Gastrocnemius medialis (tissue), 4 donors: ENCODE measurements at regions not wholly inside any gene's neighbourhood (a gene's known extent, or its start where the extent isn't known, plus 50 kb on each side); places are given as distances from the start of the nearest gene placed in this dataset.

Source experiments
- CTCF ChIP-seq, 5 experiments: fragments of 450-650 bp in 3 of 5; fragments of 200-600 bp in 2 of 5; sonication (generic) in 2 of 5; IDR thresholded peaks in 4 of 5; conservative IDR thresholded peaks in 1 of 5; 1 replicate in 4 of 5; 2 replicates in 1 of 5; pipeline ENCODE4 v1.5.1; 2016 to 2019; ENCODE audit warnings: antibody characterized with exemption in 5 of 5, mild to moderate bottlenecking in 3 of 5, moderate library complexity in 3 of 5
- POLR2A ChIP-seq, 2 donors: fragments of 450-650 bp; IDR thresholded peaks; one replicate each; pipeline ENCODE4 v1.6.1; 2017; ENCODE audit warnings: antibody characterized with exemption in 2 of 2, mild to moderate bottlenecking in 2 of 2, moderate library complexity in 2 of 2

GRCh38 chr3:144839991-144840390, 868.4 kb downstream of the DIPK2A start:
- no peak for TF ChIP-seq CTCF (IDR thresholded peaks at IDR 0.05 in 4 of 5, conservative IDR thresholded peaks at IDR 0.05 in 1 of 5)
- TF ChIP-seq POLR2A (IDR thresholded peaks at IDR 0.05): no peak
